ENCODE measurements at regions not wholly inside any gene's neighbourhood (a gene's known extent, or its start where the extent isn't known, plus 50 kb on each side); places are given as distances from the start of the nearest gene placed in this dataset.

DNA sequence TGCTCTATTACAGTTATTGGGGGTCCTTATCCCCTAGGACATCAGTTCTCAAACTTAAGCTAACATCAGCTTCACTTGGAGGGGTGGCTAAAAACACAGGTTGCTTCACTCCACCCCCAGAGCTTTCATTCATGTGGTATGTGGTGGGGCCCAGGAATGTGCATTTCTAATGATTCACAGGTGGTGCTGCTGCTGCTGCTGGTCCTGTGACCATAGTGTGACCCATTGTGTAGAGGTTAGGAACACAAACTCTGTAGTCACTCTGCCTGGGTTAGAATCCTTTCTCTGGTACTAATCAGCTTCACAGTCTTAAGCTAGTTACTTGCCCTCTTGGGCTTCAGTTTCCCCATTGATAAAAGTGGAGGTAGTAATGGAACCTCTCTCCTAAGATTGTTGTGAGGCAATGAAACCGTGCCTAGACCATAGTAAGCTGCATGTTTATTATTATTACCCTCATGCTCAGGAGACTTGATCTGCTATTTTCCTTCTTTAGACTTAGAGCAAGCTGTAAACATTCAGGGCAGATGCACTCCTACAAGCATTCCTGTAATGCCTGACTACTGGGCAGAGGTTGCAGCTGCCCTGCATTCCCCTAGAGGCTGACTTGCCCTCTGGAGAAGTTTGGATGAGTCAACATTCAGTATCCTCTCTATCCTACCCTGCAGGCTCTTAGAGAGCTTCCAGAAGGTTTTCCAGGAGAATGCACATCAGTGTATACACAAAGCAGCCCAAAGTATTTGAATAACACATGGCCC lies 94.1 kb upstream of the ACSL4 start:
- TF ChIP-seq, protein P1, sequence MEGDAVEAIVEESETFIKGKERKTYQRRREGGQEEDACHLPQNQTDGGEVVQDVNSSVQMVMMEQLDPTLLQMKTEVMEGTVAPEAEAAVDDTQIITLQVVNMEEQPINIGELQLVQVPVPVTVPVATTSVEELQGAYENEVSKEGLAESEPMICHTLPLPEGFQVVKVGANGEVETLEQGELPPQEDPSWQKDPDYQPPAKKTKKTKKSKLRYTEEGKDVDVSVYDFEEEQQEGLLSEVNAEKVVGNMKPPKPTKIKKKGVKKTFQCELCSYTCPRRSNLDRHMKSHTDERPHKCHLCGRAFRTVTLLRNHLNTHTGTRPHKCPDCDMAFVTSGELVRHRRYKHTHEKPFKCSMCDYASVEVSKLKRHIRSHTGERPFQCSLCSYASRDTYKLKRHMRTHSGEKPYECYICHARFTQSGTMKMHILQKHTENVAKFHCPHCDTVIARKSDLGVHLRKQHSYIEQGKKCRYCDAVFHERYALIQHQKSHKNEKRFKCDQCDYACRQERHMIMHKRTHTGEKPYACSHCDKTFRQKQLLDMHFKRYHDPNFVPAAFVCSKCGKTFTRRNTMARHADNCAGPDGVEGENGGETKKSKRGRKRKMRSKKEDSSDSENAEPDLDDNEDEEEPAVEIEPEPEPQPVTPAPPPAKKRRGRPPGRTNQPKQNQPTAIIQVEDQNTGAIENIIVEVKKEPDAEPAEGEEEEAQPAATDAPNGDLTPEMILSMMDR (optimal IDR thresholded peaks at IDR 0.05 in 1 of 3, IDR thresholded peaks at IDR 0.05 in 1 of 3, conservative IDR thresholded peaks at IDR 0.05 in 1 of 3; ENCODE audit: extremely low read depth in 1 of 3, insufficient read depth in 2 of 3, low read length in 3 of 3), result peak in 2 of 3 experiments; percentile 7 to 14
- TF ChIP-seq EZH2 (IDR thresholded peaks at IDR 0.05; ENCODE audit: low read length), result no peak

Data from keratinocyte (primary cell).